ENCODE measurements at regions not wholly inside any gene's neighbourhood (a gene's known extent, or its start where the extent isn't known, plus 50 kb on each side); places are given as distances from the start of the nearest gene placed in this dataset.

- no peaks in the 10 kb centered on the region for H3K9me3 ChIP-seq (ENCODE audit: control insufficient read depth in 2 of 2, insufficient read depth in 1 of 2, low read length in 1 of 2)
- H3K27ac ChIP-seq (ENCODE audit: low read depth in 1 of 2, low read length in 1 of 2): no peak overlapping the region
- H3K4me1 ChIP-seq (ENCODE audit: control insufficient read depth in 2 of 2, insufficient read depth in 2 of 2, low read length in 2 of 2): no peaks in the 10 kb centered on the region
- no peaks in the 10 kb centered on the region for H3K27me3 ChIP-seq (ENCODE audit: control insufficient read depth in 2 of 2, insufficient read depth in 1 of 2, low read length in 1 of 2)
- no peak for DNase-seq (ENCODE audit: low read depth in 6 of 9, low spot score in 9 of 9)
- 95% methylated on average over 3 of the region's 3 CpGs for WGBS
- no peaks in the 10 kb centered on the region for H3K36me3 ChIP-seq (ENCODE audit: control insufficient read depth in 2 of 2, insufficient read depth in 2 of 2, low read length in 1 of 2)
- no peak overlapping the region for H3K4me3 ChIP-seq (ENCODE audit: low read length in 2 of 2)
These were observed 1430.5 kb upstream of the CELF4 start for GRCh38 chr18:38996056-38996455.

GRCh38 chr18:38993342-38993741, 1427.7 kb upstream of the CELF4 start:
- H3K36me3 ChIP-seq (ENCODE audit: control insufficient read depth in 2 of 2, insufficient read depth in 2 of 2, low read length in 1 of 2): no peaks in the 10 kb centered on the region
- no peak overlapping the region for H3K27ac ChIP-seq (ENCODE audit: low read depth in 1 of 2, low read length in 1 of 2)
- H3K27me3 ChIP-seq (ENCODE audit: control insufficient read depth in 2 of 2, insufficient read depth in 1 of 2, low read length in 1 of 2): no peaks in the 10 kb centered on the region
- no peaks in the 10 kb centered on the region for H3K9me3 ChIP-seq (ENCODE audit: control insufficient read depth in 2 of 2, insufficient read depth in 1 of 2, low read length in 1 of 2)
- H3K4me1 ChIP-seq (ENCODE audit: control insufficient read depth in 2 of 2, insufficient read depth in 2 of 2, low read length in 2 of 2): no peaks in the 10 kb centered on the region
- H3K4me3 ChIP-seq (ENCODE audit: low read length in 2 of 2): no peak overlapping the region
- WGBS: 86% methylated on average over 1 of the region's 1 CpG
- DNase-seq (ENCODE audit: low read depth in 6 of 9, low spot score in 9 of 9): no peak

- Histone ChIP-seq H3K36me3 (ENCODE audit: control insufficient read depth in 2 of 2, insufficient read depth in 2 of 2, low read length in 1 of 2) (no peaks in the 10 kb centered on the region), H3K27ac (ENCODE audit: low read depth in 1 of 2, low read length in 1 of 2) (no peak overlapping the region), H3K4me3 (ENCODE audit: low read length in 2 of 2) (no peak overlapping the region), H3K4me1 (ENCODE audit: control insufficient read depth in 2 of 2, insufficient read depth in 2 of 2, low read length in 2 of 2) (no peaks in the 10 kb centered on the region), H3K9me3 (ENCODE audit: control insufficient read depth in 2 of 2, insufficient read depth in 1 of 2, low read length in 1 of 2) (no peaks in the 10 kb centered on the region), H3K27me3 (ENCODE audit: control insufficient read depth in 2 of 2, insufficient read depth in 1 of 2, low read length in 1 of 2) (no peaks in the 10 kb centered on the region)
- DNase-seq (ENCODE audit: low read depth in 6 of 9, low spot score in 9 of 9): no peak
These were observed 1419.4 kb upstream of the CELF4 start for GRCh38 chr18:38984968-38985367.

- Histone ChIP-seq H3K9me3 (ENCODE audit: control insufficient read depth in 2 of 2, insufficient read depth in 1 of 2, low read length in 1 of 2) (no peaks in the 10 kb centered on the region), H3K27me3 (ENCODE audit: control insufficient read depth in 2 of 2, insufficient read depth in 1 of 2, low read length in 1 of 2) (no peaks in the 10 kb centered on the region), H3K27ac (ENCODE audit: low read depth in 1 of 2, low read length in 1 of 2) (no peak overlapping the region), H3K4me3 (ENCODE audit: low read length in 2 of 2) (no peak overlapping the region), H3K36me3 (ENCODE audit: control insufficient read depth in 2 of 2, insufficient read depth in 2 of 2, low read length in 1 of 2) (no peaks in the 10 kb centered on the region), H3K4me1 (ENCODE audit: control insufficient read depth in 2 of 2, insufficient read depth in 2 of 2, low read length in 2 of 2) (no peaks in the 10 kb centered on the region)
- WGBS: 98% methylated on average over 1 of the region's 1 CpG
- DNase-seq (ENCODE audit: low read depth in 6 of 9, low spot score in 9 of 9): no peak
These were observed 1416.5 kb upstream of the CELF4 start for GRCh38 chr18:38982072-38982471.

GRCh38 chr18:38981389-38981788, 1415.8 kb upstream of the CELF4 start:
- no peaks in the 10 kb centered on the region for H3K27me3 ChIP-seq (ENCODE audit: control insufficient read depth in 2 of 2, insufficient read depth in 1 of 2, low read length in 1 of 2)
- H3K36me3 ChIP-seq (ENCODE audit: control insufficient read depth in 2 of 2, insufficient read depth in 2 of 2, low read length in 1 of 2): no peaks in the 10 kb centered on the region
- 51% methylated on average over 2 of the region's 2 CpGs for WGBS
- H3K4me1 ChIP-seq (ENCODE audit: control insufficient read depth in 2 of 2, insufficient read depth in 2 of 2, low read length in 2 of 2): no peaks in the 10 kb centered on the region
- no peak for DNase-seq (ENCODE audit: low read depth in 6 of 9, low spot score in 9 of 9)
- no peaks in the 10 kb centered on the region for H3K9me3 ChIP-seq (ENCODE audit: control insufficient read depth in 2 of 2, insufficient read depth in 1 of 2, low read length in 1 of 2)
- H3K27ac ChIP-seq (ENCODE audit: low read depth in 1 of 2, low read length in 1 of 2): no peak overlapping the region
- H3K4me3 ChIP-seq (ENCODE audit: low read length in 2 of 2): no peak overlapping the region

GRCh38 chr18:38980420-38980819, 1414.8 kb upstream of the CELF4 start:
- no peak for DNase-seq (ENCODE audit: low read depth in 6 of 9, low spot score in 9 of 9)
- no peak overlapping the region for H3K27ac ChIP-seq (ENCODE audit: low read depth in 1 of 2, low read length in 1 of 2)
- H3K4me3 ChIP-seq (ENCODE audit: low read length in 2 of 2): no peak overlapping the region
- H3K4me1 ChIP-seq (ENCODE audit: control insufficient read depth in 2 of 2, insufficient read depth in 2 of 2, low read length in 2 of 2): no peaks in the 10 kb centered on the region
- H3K36me3 ChIP-seq (ENCODE audit: control insufficient read depth in 2 of 2, insufficient read depth in 2 of 2, low read length in 1 of 2): no peaks in the 10 kb centered on the region
- H3K9me3 ChIP-seq (ENCODE audit: control insufficient read depth in 2 of 2, insufficient read depth in 1 of 2, low read length in 1 of 2): no peaks in the 10 kb centered on the region
- H3K27me3 ChIP-seq (ENCODE audit: control insufficient read depth in 2 of 2, insufficient read depth in 1 of 2, low read length in 1 of 2): no peaks in the 10 kb centered on the region

GRCh38 chr18:38972571-38972970, 1407.0 kb upstream of the CELF4 start:
- no peaks in the 10 kb centered on the region for H3K36me3 ChIP-seq (ENCODE audit: control insufficient read depth in 2 of 2, insufficient read depth in 2 of 2, low read length in 1 of 2)
- DNase-seq (ENCODE audit: low read depth in 6 of 9, low spot score in 9 of 9): no peak

GRCh38 chr18:38971881-38972280, 1406.3 kb upstream of the CELF4 start:
- no peaks in the 10 kb centered on the region for H3K9me3 ChIP-seq (ENCODE audit: control insufficient read depth in 2 of 2, insufficient read depth in 1 of 2, low read length in 1 of 2)

More at GRCh38 chr18:38972571-38972970, 1407.0 kb upstream of the CELF4 start:
- H3K4me3 ChIP-seq (ENCODE audit: low read length in 2 of 2): no peak overlapping the region
- no peaks in the 10 kb centered on the region for H3K9me3 ChIP-seq (ENCODE audit: control insufficient read depth in 2 of 2, insufficient read depth in 1 of 2, low read length in 1 of 2)
- no peaks in the 10 kb centered on the region for H3K4me1 ChIP-seq (ENCODE audit: control insufficient read depth in 2 of 2, insufficient read depth in 2 of 2, low read length in 2 of 2)
- 95% methylated on average over 1 of the region's 1 CpG for WGBS
- no peak overlapping the region for H3K27ac ChIP-seq (ENCODE audit: low read depth in 1 of 2, low read length in 1 of 2)
- H3K27me3 ChIP-seq (ENCODE audit: control insufficient read depth in 2 of 2, insufficient read depth in 1 of 2, low read length in 1 of 2): no peaks in the 10 kb centered on the region

GRCh38 chr18:38966841-38967240, 1401.2 kb upstream of the CELF4 start:
- Histone ChIP-seq H3K36me3 (ENCODE audit: control insufficient read depth in 2 of 2, insufficient read depth in 2 of 2, low read length in 1 of 2) (no peaks in the 10 kb centered on the region), H3K27ac (ENCODE audit: low read depth in 1 of 2, low read length in 1 of 2) (no peak overlapping the region), H3K4me3 (ENCODE audit: low read length in 2 of 2) (no peak overlapping the region), H3K4me1 (ENCODE audit: control insufficient read depth in 2 of 2, insufficient read depth in 2 of 2, low read length in 2 of 2) (no peaks in the 10 kb centered on the region), H3K9me3 (ENCODE audit: control insufficient read depth in 2 of 2, insufficient read depth in 1 of 2, low read length in 1 of 2) (no peaks in the 10 kb centered on the region), H3K27me3 (ENCODE audit: control insufficient read depth in 2 of 2, insufficient read depth in 1 of 2, low read length in 1 of 2) (no peaks in the 10 kb centered on the region)
- no peak for DNase-seq (ENCODE audit: low read depth in 6 of 9, low spot score in 9 of 9)

More at GRCh38 chr18:38971881-38972280, 1406.3 kb upstream of the CELF4 start:
- 86% methylated on average over 7 of the region's 7 CpGs for WGBS
- no peaks in the 10 kb centered on the region for H3K27me3 ChIP-seq (ENCODE audit: control insufficient read depth in 2 of 2, insufficient read depth in 1 of 2, low read length in 1 of 2)
- no peak overlapping the region for H3K4me3 ChIP-seq (ENCODE audit: low read length in 2 of 2)
- no peak overlapping the region for H3K27ac ChIP-seq (ENCODE audit: low read depth in 1 of 2, low read length in 1 of 2)
- no peaks in the 10 kb centered on the region for H3K4me1 ChIP-seq (ENCODE audit: control insufficient read depth in 2 of 2, insufficient read depth in 2 of 2, low read length in 2 of 2)
- no peaks in the 10 kb centered on the region for H3K36me3 ChIP-seq (ENCODE audit: control insufficient read depth in 2 of 2, insufficient read depth in 2 of 2, low read length in 1 of 2)
- no peak for DNase-seq (ENCODE audit: low read depth in 6 of 9, low spot score in 9 of 9)

Data from thymus (tissue), 11 donors.